C1 segment of cervical spinal cord (tissue), 14 donors: ENCODE measurements at regions not wholly inside any gene's neighbourhood (a gene's known extent, or its start where the extent isn't known, plus 50 kb on each side); places are given as distances from the start of the nearest gene placed in this dataset.
"Not testable (repeated sequence)": the region's sequence is repeated elsewhere in the genome, so short reads cannot be mapped to it uniquely, and the experiment has no call there.

ENCODE experiments used
- DNase-seq, 14 donors: peaks; one replicate each; lab custom pipeline; 2025; lab: John Stamatoyannopoulos, UW

GRCh38 chr6:141780296-141780695 lies 352.4 kb upstream of the GJE1 start:
- DNase-seq: no peak

GRCh38 chr6:141764388-141764787 lies 368.3 kb upstream of the GJE1 start:
- no peak for DNase-seq

GRCh38 chr6:141758430-141758829 lies 374.3 kb upstream of the GJE1 start:
- no peak for DNase-seq

- no peak for DNase-seq
Measured at GRCh38 chr6:141753180-141753579, 379.5 kb upstream of the GJE1 start.

- no peak for DNase-seq
Measured at GRCh38 chr6:141752677-141753076, 380.0 kb upstream of the GJE1 start.

GRCh38 chr6:141746324-141746723 lies 386.4 kb upstream of the GJE1 start:
- DNase-seq: not testable (repeated sequence)

- no peak for DNase-seq
Measured at GRCh38 chr6:141744971-141745370, 387.8 kb upstream of the GJE1 start.

GRCh38 chr6:141744194-141744925 lies 388.4 kb upstream of the GJE1 start:
- DNase-seq: no peak

GRCh38 chr6:141736104-141736503 lies 396.6 kb upstream of the GJE1 start:
- DNase-seq: no peak

- DNase-seq: no peak
Measured at GRCh38 chr6:141735126-141735525, 397.6 kb upstream of the GJE1 start.

- no peak for DNase-seq
Measured at GRCh38 chr6:141734071-141734840, 398.5 kb upstream of the GJE1 start.

GRCh38 chr6:141729146-141729545 lies 403.6 kb upstream of the GJE1 start:
- DNase-seq: no peak

- DNase-seq: no peak
Measured at GRCh38 chr6:141728330-141728729, 404.4 kb upstream of the GJE1 start.

GRCh38 chr6:141726248-141726647 lies 406.5 kb upstream of the GJE1 start:
- DNase-seq: no peak

GRCh38 chr6:141724731-141725130 lies 408.0 kb upstream of the GJE1 start:
- DNase-seq: no peak

GRCh38 chr6:141719476-141719875 lies 413.2 kb upstream of the GJE1 start:
- no peak for DNase-seq

GRCh38 chr6:141705431-141705830 lies 427.3 kb upstream of the GJE1 start:
- DNase-seq: no peak

GRCh38 chr6:141704151-141704550 lies 428.6 kb upstream of the GJE1 start:
- no peak for DNase-seq

- DNase-seq: no peak
Measured at GRCh38 chr6:141701732-141702131, 431.0 kb upstream of the GJE1 start.

- DNase-seq: no peak
Measured at GRCh38 chr6:141700819-141701218, 431.9 kb upstream of the GJE1 start.

GRCh38 chr6:141688916-141689315 lies 443.8 kb upstream of the GJE1 start:
- no peak for DNase-seq

- no peak for DNase-seq
Measured at GRCh38 chr6:141685416-141685815, 447.3 kb upstream of the GJE1 start.

GRCh38 chr6:141682391-141682790 lies 450.3 kb upstream of the GJE1 start:
- DNase-seq: no peak
